GM23338 (cell line): ENCODE measurements at regions not wholly inside any gene's neighbourhood (a gene's known extent, or its start where the extent isn't known, plus 50 kb on each side); places are given as distances from the start of the nearest gene placed in this dataset.

Source experiments
- CREB1 ChIP-seq: fragments of 250-450 bp; sonication (Bioruptor Pico); IDR thresholded peaks from 2 replicates; pipeline ENCODE4 v1.5.0; 2020; ENCODE audit warnings: low read depth, mild to moderate bottlenecking, moderate library complexity
- CTCF ChIP-seq, 2 experiments: fragments of 200-600 bp in 1 of 2; sonication (generic) in 1 of 2; conservative IDR thresholded peaks; 2 replicates each; pipeline versions ENCODE4 v1.5.1 to v1.6.1; 2016 to 2017; ENCODE audit warnings: antibody characterized with exemption in 2 of 2, low read depth in 2 of 2, mild to moderate bottlenecking in 2 of 2, moderate library complexity in 1 of 2
- EZH2 ChIP-seq: fragments of 200-600 bp; sonication (generic); IDR thresholded peaks from one replicate; pipeline ENCODE4 v1.8.0; 2017; ENCODE audit warnings: antibody characterized with exemption, mild to moderate bottlenecking, low read depth; ENCODE audit not compliant: unreplicated experiment
- JUNB ChIP-seq: IDR thresholded peaks from one replicate; pipeline ENCODE4 v1.6.1; 2016; ENCODE audit warnings: antibody characterized with exemption; ENCODE audit not compliant: unreplicated experiment
- NANOG ChIP-seq: IDR thresholded peaks from 2 replicates; pipeline ENCODE4 v1.6.1; 2016; ENCODE audit warnings: antibody characterized with exemption, borderline replicate concordance
- POLR2AphosphoS5 ChIP-seq: IDR thresholded peaks from 2 replicates; pipeline ENCODE4 v1.6.1; 2016; ENCODE audit warnings: antibody characterized with exemption, low read depth
- TF ChIP-seq, protein P1 (sequence below): IDR thresholded peaks from one replicate; pipeline ENCODE4 v1.6.1; 2018; ENCODE audit warnings: antibody characterized with exemption; ENCODE audit not compliant: unreplicated experiment

DNA sequence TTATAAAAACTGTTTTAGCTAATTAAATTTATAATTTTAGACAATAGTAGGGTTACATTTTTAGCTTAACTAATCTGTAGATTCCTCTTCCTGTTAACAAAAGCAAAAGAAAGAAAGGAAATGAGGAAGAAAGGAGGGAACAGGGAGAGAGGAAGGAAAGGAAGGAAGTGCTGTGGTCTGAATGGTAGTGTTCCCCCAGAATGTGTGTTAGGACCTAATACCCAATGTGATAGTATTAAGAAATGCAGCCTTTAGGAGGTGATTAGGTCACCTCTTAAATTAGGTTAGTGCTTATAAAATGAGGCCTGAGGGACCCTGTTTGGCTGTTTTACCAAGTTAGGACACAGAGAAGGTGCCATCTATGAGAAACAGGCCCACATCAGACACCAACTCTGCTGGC is 136.9 kb upstream of the SAMSN1 start:
- TF ChIP-seq EZH2 (no peak), CTCF (conservative IDR thresholded peaks at IDR 0.05; ENCODE audit: low read depth in 2 of 2) (no peak), POLR2AphosphoS5 (no peak), NANOG (no peak), CREB1 (no peak), JUNB (no peak)
- TF ChIP-seq, protein P1, sequence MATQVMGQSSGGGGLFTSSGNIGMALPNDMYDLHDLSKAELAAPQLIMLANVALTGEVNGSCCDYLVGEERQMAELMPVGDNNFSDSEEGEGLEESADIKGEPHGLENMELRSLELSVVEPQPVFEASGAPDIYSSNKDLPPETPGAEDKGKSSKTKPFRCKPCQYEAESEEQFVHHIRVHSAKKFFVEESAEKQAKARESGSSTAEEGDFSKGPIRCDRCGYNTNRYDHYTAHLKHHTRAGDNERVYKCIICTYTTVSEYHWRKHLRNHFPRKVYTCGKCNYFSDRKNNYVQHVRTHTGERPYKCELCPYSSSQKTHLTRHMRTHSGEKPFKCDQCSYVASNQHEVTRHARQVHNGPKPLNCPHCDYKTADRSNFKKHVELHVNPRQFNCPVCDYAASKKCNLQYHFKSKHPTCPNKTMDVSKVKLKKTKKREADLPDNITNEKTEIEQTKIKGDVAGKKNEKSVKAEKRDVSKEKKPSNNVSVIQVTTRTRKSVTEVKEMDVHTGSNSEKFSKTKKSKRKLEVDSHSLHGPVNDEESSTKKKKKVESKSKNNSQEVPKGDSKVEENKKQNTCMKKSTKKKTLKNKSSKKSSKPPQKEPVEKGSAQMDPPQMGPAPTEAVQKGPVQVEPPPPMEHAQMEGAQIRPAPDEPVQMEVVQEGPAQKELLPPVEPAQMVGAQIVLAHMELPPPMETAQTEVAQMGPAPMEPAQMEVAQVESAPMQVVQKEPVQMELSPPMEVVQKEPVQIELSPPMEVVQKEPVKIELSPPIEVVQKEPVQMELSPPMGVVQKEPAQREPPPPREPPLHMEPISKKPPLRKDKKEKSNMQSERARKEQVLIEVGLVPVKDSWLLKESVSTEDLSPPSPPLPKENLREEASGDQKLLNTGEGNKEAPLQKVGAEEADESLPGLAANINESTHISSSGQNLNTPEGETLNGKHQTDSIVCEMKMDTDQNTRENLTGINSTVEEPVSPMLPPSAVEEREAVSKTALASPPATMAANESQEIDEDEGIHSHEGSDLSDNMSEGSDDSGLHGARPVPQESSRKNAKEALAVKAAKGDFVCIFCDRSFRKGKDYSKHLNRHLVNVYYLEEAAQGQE = no peak
